A549 (cell line): ENCODE measurements at regions not wholly inside any gene's neighbourhood (a gene's known extent, or its start where the extent isn't known, plus 50 kb on each side); places are given as distances from the start of the nearest gene placed in this dataset.

ENCODE experiments used
- ATAC-seq, 2 experiments: fragments of 200-7000 bp in 1 of 2; fragments of >200 bp in 1 of 2; cut with Nextera tagmentation in 1 of 2; cut with Tn5 transposase in 1 of 2; 3 replicates each; pipeline versions ENCODE4 v1.8.0 to v1.9.1; 2018 to 2020; ENCODE audit warnings: mild to moderate bottlenecking in 1 of 2, moderate library complexity in 1 of 2
- CTCF ChIA-PET: fragments of 300-600 bp; sonication (Branson Sonifier 250); formaldehyde crosslinking; extraction: SDS; loops from one replicate; lab custom pipeline; 2021; ENCODE audit warnings: antibody characterized with exemption, inconsistent platforms; lab: Yijun Ruan, JAX
- POLR2A ChIA-PET: fragments of 350-600 bp; formaldehyde crosslinking; extraction: SDS; loops from one replicate; lab custom pipeline; 2021; ENCODE audit warnings: antibody characterized with exemption, inconsistent platforms; lab: Yijun Ruan, JAX
- DNase-seq, 2 experiments: peaks; one replicate each; pipeline versions ENCODE4 v3.0.0 to v3.0.0-alpha.2; 2011 to 2016; ENCODE audit warnings: low read depth in 1 of 2, low spot score in 1 of 2
- FAIRE-seq: peaks from 2 replicates; lab custom pipeline; 2011; peaks lifted over from hg19 to GRCh38; lab: Jason Lieb, UNC
- H3K27ac ChIP-seq, 2 experiments: fragments of >200 bp; sonication (Bioruptor Twin); formaldehyde crosslinking; 3 replicates each; pipeline ENCODE4 v1.5.1; 2016 to 2017
- H3K4me1 ChIP-seq: fragments of >200 bp; sonication (Bioruptor Twin); formaldehyde crosslinking; 3 replicates; pipeline ENCODE4 v1.6.1; 2016
- H3K4me2 ChIP-seq: fragments of >200 bp; sonication (Bioruptor Twin); formaldehyde crosslinking; 3 replicates; pipeline ENCODE4 v1.6.1; 2016
- H3K4me3 ChIP-seq: fragments of >200 bp; sonication (Bioruptor Twin); formaldehyde crosslinking; 3 replicates; pipeline ENCODE4 v1.5.1; 2016
- H3K9me3 ChIP-seq: fragments of >200 bp; sonication (Bioruptor Twin); formaldehyde crosslinking; 3 replicates; pipeline ENCODE4 v1.6.1; 2016
- ATOH8 ChIP-seq: fragments of 250-450 bp; sonication (Bioruptor Pico); IDR thresholded peaks from 2 replicates; pipeline ENCODE4 v1.5.0; 2020; ENCODE audit warnings: low read depth, mild to moderate bottlenecking, moderate library complexity
- CBX8 ChIP-seq: fragments of 200-600 bp; sonication (generic); IDR thresholded peaks from 2 replicates; pipeline ENCODE4 v1.6.1; 2016
- CEBPB ChIP-seq, 2 experiments: fragments of >200 bp in 1 of 2; sonication (Bioruptor Twin) in 1 of 2; formaldehyde crosslinking in 1 of 2; IDR thresholded peaks; 2 replicates each; pipeline ENCODE4 v1.6.1; 2012 to 2016
- CHD2 ChIP-seq: fragments of 150-350 bp; IDR thresholded peaks from 2 replicates; pipeline ENCODE4 v1.6.1; 2014; ENCODE audit warnings: low read length; ENCODE audit not compliant: partially characterized antibody
- ELK1 ChIP-seq: fragments of 150-350 bp; IDR thresholded peaks from 2 replicates; pipeline ENCODE4 v1.6.1; 2014; ENCODE audit warnings: low read depth, mild to moderate bottlenecking, low read length
- EP300 ChIP-seq, 2 experiments: fragments of >200 bp; sonication (Bioruptor Twin); formaldehyde crosslinking; IDR thresholded peaks; 2 replicates in 1 of 2; 3 replicates in 1 of 2; pipeline ENCODE4 v1.6.1; 2016 to 2017
- PHF8 ChIP-seq: fragments of 200-600 bp; sonication (generic); IDR thresholded peaks from 2 replicates; pipeline ENCODE4 v1.6.1; 2016; ENCODE audit warnings: low read depth, mild to moderate bottlenecking, antibody characterized with exemption, moderate library complexity, borderline replicate concordance
- RARB ChIP-seq: fragments of 250-450 bp; sonication (Bioruptor Pico); IDR thresholded peaks from 2 replicates; pipeline ENCODE4 v1.8.0; 2021; ENCODE audit warnings: mild to moderate bottlenecking, moderate library complexity
- RNF2 ChIP-seq: fragments of 200-600 bp; sonication (generic); IDR thresholded peaks from 2 replicates; pipeline ENCODE4 v1.6.1; 2016; ENCODE audit warnings: low read depth, mild to moderate bottlenecking, antibody characterized with exemption, moderate library complexity, borderline replicate concordance
- SREBF2 ChIP-seq: fragments of 450-650 bp; IDR thresholded peaks from 2 replicates; pipeline ENCODE4 v1.6.1; 2014; ENCODE audit warnings: mild to moderate bottlenecking, moderate library complexity
- TFCP2L1 ChIP-seq: fragments of 250-450 bp; sonication (Bioruptor Pico); IDR thresholded peaks from 2 replicates; pipeline ENCODE4 v1.5.0; 2021; ENCODE audit warnings: mild to moderate bottlenecking
- WGBS: methylation state at CpG from one replicate; pipeline ENCODE4 v1.1.6; 2017; ENCODE audit errors: missing lambda C conversion rate; 5-methylcytosine and 5-hydroxymethylcytosine counted together
- TF ChIP-seq, protein P1 (sequence below): fragments of 450-650 bp; IDR thresholded peaks from 2 replicates; pipeline ENCODE4 v1.6.1; 2014; ENCODE audit warnings: antibody characterized with exemption
- TF ChIP-seq, protein P2 (sequence below): fragments of 200-600 bp; sonication (generic); IDR thresholded peaks from 2 replicates; pipeline ENCODE4 v1.6.1; 2016; ENCODE audit warnings: antibody characterized with exemption, mild to moderate bottlenecking, moderate library complexity
- TF ChIP-seq, protein P3 (sequence below): fragments of 250-450 bp; sonication (Bioruptor Pico); IDR thresholded peaks from 2 replicates; pipeline ENCODE4 v1.5.0; 2021; ENCODE audit warnings: mild to moderate bottlenecking, moderate library complexity, borderline replicate concordance

- CTCF ChIA-PET = no interaction called here
- no peak overlapping the region for H3K4me3 ChIP-seq
- H3K27ac ChIP-seq = no peak overlapping the region
- ATAC-seq (no peak), FAIRE-seq (no peak), DNase-seq (no peak)
- no peak overlapping the region for H3K4me2 ChIP-seq
- POLR2A ChIA-PET = no interaction called here
- H3K4me1 ChIP-seq = no peaks in the 10 kb centered on the region
- TF ChIP-seq RNF2 = no peak
- no peak for TF ChIP-seq TFCP2L1 (CRISPR knock-in tag)
- TF ChIP-seq PHF8 = no peak
- TF ChIP-seq, protein P1, sequence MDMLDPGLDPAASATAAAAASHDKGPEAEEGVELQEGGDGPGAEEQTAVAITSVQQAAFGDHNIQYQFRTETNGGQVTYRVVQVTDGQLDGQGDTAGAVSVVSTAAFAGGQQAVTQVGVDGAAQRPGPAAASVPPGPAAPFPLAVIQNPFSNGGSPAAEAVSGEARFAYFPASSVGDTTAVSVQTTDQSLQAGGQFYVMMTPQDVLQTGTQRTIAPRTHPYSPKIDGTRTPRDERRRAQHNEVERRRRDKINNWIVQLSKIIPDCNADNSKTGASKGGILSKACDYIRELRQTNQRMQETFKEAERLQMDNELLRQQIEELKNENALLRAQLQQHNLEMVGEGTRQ = no peak
- no peak for TF ChIP-seq SREBF2
- TF ChIP-seq RARB (CRISPR knock-in tag) = no peak
- TF ChIP-seq ELK1 = no peak
- TF ChIP-seq CHD2 = no peak
- TF ChIP-seq, protein P2, sequence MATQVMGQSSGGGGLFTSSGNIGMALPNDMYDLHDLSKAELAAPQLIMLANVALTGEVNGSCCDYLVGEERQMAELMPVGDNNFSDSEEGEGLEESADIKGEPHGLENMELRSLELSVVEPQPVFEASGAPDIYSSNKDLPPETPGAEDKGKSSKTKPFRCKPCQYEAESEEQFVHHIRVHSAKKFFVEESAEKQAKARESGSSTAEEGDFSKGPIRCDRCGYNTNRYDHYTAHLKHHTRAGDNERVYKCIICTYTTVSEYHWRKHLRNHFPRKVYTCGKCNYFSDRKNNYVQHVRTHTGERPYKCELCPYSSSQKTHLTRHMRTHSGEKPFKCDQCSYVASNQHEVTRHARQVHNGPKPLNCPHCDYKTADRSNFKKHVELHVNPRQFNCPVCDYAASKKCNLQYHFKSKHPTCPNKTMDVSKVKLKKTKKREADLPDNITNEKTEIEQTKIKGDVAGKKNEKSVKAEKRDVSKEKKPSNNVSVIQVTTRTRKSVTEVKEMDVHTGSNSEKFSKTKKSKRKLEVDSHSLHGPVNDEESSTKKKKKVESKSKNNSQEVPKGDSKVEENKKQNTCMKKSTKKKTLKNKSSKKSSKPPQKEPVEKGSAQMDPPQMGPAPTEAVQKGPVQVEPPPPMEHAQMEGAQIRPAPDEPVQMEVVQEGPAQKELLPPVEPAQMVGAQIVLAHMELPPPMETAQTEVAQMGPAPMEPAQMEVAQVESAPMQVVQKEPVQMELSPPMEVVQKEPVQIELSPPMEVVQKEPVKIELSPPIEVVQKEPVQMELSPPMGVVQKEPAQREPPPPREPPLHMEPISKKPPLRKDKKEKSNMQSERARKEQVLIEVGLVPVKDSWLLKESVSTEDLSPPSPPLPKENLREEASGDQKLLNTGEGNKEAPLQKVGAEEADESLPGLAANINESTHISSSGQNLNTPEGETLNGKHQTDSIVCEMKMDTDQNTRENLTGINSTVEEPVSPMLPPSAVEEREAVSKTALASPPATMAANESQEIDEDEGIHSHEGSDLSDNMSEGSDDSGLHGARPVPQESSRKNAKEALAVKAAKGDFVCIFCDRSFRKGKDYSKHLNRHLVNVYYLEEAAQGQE = no peak
- no peak for TF ChIP-seq CEBPB (IDR thresholded peaks at IDR 0.05)
- TF ChIP-seq ATOH8 = no peak
- no peak for TF ChIP-seq CBX8
- H3K9me3 ChIP-seq = no peaks in the 10 kb centered on the region; the same call in 2 of the 3 replicates
- 13% methylated on average over 7 of the region's 7 CpGs for WGBS
Observed at GRCh38 chr5:167893271-167893670, 398.2 kb upstream of the WWC1 start.

- Histone ChIP-seq H3K9me3 (no peaks in the 10 kb centered on the region; the same call in 2 of the 3 replicates), H3K27ac (no peak overlapping the region), H3K4me2 (no peak overlapping the region)
- POLR2A ChIA-PET = no interaction called here
- DNase-seq (no peak), FAIRE-seq (no peak), ATAC-seq (no peak)
- 6% methylated on average over 4 of the region's 4 CpGs for WGBS
- TF ChIP-seq, protein P3, sequence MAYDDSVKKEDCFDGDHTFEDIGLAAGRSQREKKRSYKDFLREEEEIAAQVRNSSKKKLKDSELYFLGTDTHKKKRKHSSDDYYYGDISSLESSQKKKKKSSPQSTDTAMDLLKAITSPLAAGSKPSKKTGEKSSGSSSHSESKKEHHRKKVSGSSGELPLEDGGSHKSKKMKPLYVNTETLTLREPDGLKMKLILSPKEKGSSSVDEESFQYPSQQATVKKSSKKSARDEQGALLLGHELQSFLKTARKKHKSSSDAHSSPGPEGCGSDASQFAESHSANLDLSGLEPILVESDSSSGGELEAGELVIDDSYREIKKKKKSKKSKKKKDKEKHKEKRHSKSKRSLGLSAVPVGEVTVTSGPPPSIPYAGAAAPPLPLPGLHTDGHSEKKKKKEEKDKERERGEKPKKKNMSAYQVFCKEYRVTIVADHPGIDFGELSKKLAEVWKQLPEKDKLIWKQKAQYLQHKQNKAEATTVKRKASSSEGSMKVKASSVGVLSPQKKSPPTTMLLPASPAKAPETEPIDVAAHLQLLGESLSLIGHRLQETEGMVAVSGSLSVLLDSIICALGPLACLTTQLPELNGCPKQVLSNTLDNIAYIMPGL (CRISPR knock-in tag) = no peak
- no peak for TF ChIP-seq EP300 (IDR thresholded peaks at IDR 0.05)
- TF ChIP-seq, all 56 proteins: peak for 0
- H3K4me3 ChIP-seq = no peak overlapping the region
- H3K4me1 ChIP-seq = no peaks in the 10 kb centered on the region
- CTCF ChIA-PET = interaction anchor here (0.6 to 1.0 kb wide), 2 partner anchors 12 to 17 kb away, joined by 3 read pairs; no protein-coding TSS in a partner anchor
Observed at GRCh38 chr5:167894631-167895472, 396.6 kb upstream of the WWC1 start.
